AG10803 (cell line): ENCODE measurements at regions not wholly inside any gene's neighbourhood (a gene's known extent, or its start where the extent isn't known, plus 50 kb on each side); places are given as distances from the start of the nearest gene placed in this dataset.
"Not testable (repeated sequence)": the region's sequence is repeated elsewhere in the genome, so short reads cannot be mapped to it uniquely, and the experiment has no call there.

Source experiments
- DNase-seq: peaks from one replicate; pipeline ENCODE4 v3.0.0; 2010; ENCODE audit warnings: low read depth
- H3K4me3 ChIP-seq: 2 replicates; pipeline ENCODE4 v1.5.1; 2011; ENCODE audit warnings: mild to moderate bottlenecking, low read length, control low read depth
- TF ChIP-seq, protein P1 (sequence below): conservative IDR thresholded peaks from 2 replicates; pipeline ENCODE4 v1.5.1; 2011; ENCODE audit warnings: mild to moderate bottlenecking, low read length, control low read depth, inconsistent platforms

GRCh38 chr9:106092083-106092482, 397.7 kb downstream of the TMEM38B start:
- no peak overlapping the region for H3K4me3 ChIP-seq
- TF ChIP-seq, protein P1, sequence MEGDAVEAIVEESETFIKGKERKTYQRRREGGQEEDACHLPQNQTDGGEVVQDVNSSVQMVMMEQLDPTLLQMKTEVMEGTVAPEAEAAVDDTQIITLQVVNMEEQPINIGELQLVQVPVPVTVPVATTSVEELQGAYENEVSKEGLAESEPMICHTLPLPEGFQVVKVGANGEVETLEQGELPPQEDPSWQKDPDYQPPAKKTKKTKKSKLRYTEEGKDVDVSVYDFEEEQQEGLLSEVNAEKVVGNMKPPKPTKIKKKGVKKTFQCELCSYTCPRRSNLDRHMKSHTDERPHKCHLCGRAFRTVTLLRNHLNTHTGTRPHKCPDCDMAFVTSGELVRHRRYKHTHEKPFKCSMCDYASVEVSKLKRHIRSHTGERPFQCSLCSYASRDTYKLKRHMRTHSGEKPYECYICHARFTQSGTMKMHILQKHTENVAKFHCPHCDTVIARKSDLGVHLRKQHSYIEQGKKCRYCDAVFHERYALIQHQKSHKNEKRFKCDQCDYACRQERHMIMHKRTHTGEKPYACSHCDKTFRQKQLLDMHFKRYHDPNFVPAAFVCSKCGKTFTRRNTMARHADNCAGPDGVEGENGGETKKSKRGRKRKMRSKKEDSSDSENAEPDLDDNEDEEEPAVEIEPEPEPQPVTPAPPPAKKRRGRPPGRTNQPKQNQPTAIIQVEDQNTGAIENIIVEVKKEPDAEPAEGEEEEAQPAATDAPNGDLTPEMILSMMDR, result no peak
- no peak for DNase-seq

GRCh38 chr9:106102821-106103220, 408.5 kb downstream of the TMEM38B start:
- no peak for DNase-seq
- H3K4me3 ChIP-seq, result no peak overlapping the region
- TF ChIP-seq, protein P1, result no peak

DNA sequence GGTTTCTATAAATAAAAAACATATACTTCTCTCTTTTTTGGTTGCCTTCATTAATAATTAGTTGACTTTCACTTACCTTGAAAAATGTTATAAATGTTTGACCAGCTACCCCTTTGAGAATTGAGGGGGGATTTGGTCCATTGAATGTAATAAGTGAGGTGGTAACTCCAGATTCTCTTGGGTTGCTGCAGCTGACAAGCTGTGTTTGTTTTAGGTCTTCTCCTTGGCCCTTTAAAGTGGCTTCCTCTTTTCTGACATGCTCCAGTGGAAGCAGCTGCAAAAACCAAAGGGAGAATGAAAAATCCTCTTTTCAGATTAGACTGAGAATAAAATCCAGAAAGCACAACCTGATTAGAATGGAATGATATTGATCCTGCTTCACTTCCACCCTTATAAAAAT, 410.5 kb downstream of the TMEM38B start:
- no peak overlapping the region for H3K4me3 ChIP-seq
- TF ChIP-seq, protein P1, result no peak
- DNase-seq, result no peak

- no peak overlapping the region for H3K4me3 ChIP-seq
- TF ChIP-seq, protein P1, result no peak
- DNase-seq, result no peak
These were observed 412.1 kb downstream of the TMEM38B start for GRCh38 chr9:106106396-106106795.

GRCh38 chr9:106107716-106108115, 413.4 kb downstream of the TMEM38B start:
- no peak overlapping the region for H3K4me3 ChIP-seq
- no peak for DNase-seq
- TF ChIP-seq, protein P1, result no peak

- not testable (repeated sequence) for H3K4me3 ChIP-seq, DNase-seq
These were observed 415.4 kb downstream of the TMEM38B start for GRCh38 chr9:106109706-106110105.

DNA sequence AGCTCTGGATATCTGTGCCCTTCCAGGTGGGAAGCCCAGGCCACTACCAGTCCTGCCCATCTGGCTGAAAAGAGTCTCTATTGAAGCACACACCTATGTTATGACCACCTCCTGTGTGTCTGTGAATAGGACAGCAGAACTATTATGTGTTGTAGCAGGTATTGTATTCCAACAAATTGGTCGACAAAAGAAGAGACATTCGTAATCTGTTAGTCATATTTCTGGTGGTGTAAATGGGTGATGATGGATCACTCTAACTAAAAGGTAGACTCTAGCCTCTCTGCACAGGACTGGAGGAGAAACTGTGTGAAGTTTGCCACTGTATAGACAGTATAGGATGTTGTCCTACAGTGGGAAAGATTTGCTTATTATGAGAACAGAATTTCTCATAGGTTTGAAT, 416.1 kb downstream of the TMEM38B start:
- no peak for DNase-seq
- no peak overlapping the region for H3K4me3 ChIP-seq
- TF ChIP-seq, protein P1, result no peak
